BE2C (cell line): ENCODE measurements at regions not wholly inside any gene's neighbourhood (a gene's known extent, or its start where the extent isn't known, plus 50 kb on each side); places are given as distances from the start of the nearest gene placed in this dataset.
A peak's percentile ranks its signal among the peaks of the same experiment; 100 is the strongest.

Experiments used
- DNase-seq: peaks from one replicate; pipeline ENCODE4 v3.0.0-alpha.2; 2020
- H3K27me3 ChIP-seq: fragments of 250-450 bp; sonication (Bioruptor Pico); 2 replicates; pipeline ENCODE4 v1.5.1; 2020; ENCODE audit warnings: mild to moderate bottlenecking
- H3K36me3 ChIP-seq: fragments of 250-450 bp; sonication (Bioruptor Pico); 2 replicates; pipeline ENCODE4 v1.5.1; 2020; ENCODE audit warnings: mild to moderate bottlenecking
- H3K4me1 ChIP-seq: fragments of 250-450 bp; sonication (Bioruptor Pico); 2 replicates; pipeline ENCODE4 v1.5.1; 2020
- H3K4me3 ChIP-seq: 2 replicates; pipeline ENCODE4 v1.5.1; 2011; ENCODE audit warnings: low read depth, low read length
- H3K9me3 ChIP-seq: fragments of 250-450 bp; sonication (Bioruptor Pico); 2 replicates; pipeline ENCODE4 v1.5.1; 2020
- CTCF ChIP-seq: IDR thresholded peaks from 2 replicates; pipeline ENCODE4 v1.5.1; 2012; ENCODE audit warnings: mild to moderate bottlenecking, low read depth, low read length

- TF ChIP-seq CTCF = no peak
- Histone ChIP-seq H3K27me3 (no peaks in the 10 kb centered on the region), H3K4me3 (no peak overlapping the region), H3K4me1 (peaks cover 15% of the 10 kb centered on the region), H3K9me3 (0 out of 2 replicates have a peak, but pooled peaks cover 5% of the 10 kb centered on the region), H3K36me3 (no peaks in the 10 kb centered on the region)
- DNase-seq = no peak
Measured at GRCh38 chr2:8529706-8530277, 152.1 kb upstream of the ID2 start.

- TF ChIP-seq CTCF = no peak
- Histone ChIP-seq H3K9me3 (0 out of 2 replicates have a peak, but pooled peaks cover 5% of the 10 kb centered on the region), H3K4me3 (no peak overlapping the region), H3K27me3 (no peaks in the 10 kb centered on the region), H3K36me3 (no peaks in the 10 kb centered on the region), H3K4me1 (peaks cover 19% of the 10 kb centered on the region)
- DNase-seq = no peak
Measured at GRCh38 chr2:8531481-8531880, 150.4 kb upstream of the ID2 start.

GRCh38 chr2:8532438-8532837, 149.4 kb upstream of the ID2 start:
- Histone ChIP-seq H3K9me3 (0 out of 2 replicates have a peak, but pooled peaks cover 5% of the 10 kb centered on the region), H3K27me3 (no peaks in the 10 kb centered on the region), H3K36me3 (no peaks in the 10 kb centered on the region), H3K4me1 (peaks cover 26% of the 10 kb centered on the region), H3K4me3 (no peak overlapping the region)
- TF ChIP-seq CTCF = no peak
- no peak for DNase-seq

GRCh38 chr2:8533923-8534322, 147.9 kb upstream of the ID2 start:
- peaks cover 35% of the 10 kb centered on the region for H3K4me1 ChIP-seq
- no peaks in the 10 kb centered on the region for H3K36me3 ChIP-seq
- DNase-seq = no peak
- 0 out of 2 replicates have a peak, but pooled peaks cover 5% of the 10 kb centered on the region for H3K9me3 ChIP-seq
- H3K4me3 ChIP-seq = no peak overlapping the region
- no peak for TF ChIP-seq CTCF
- H3K27me3 ChIP-seq = no peaks in the 10 kb centered on the region

- Histone ChIP-seq H3K4me1 (peaks cover 39% of the 10 kb centered on the region), H3K9me3 (0 out of 2 replicates have a peak, but pooled peaks cover 5% of the 10 kb centered on the region), H3K4me3 (no peak overlapping the region), H3K27me3 (no peaks in the 10 kb centered on the region), H3K36me3 (no peaks in the 10 kb centered on the region)
- no peak for TF ChIP-seq CTCF
- no peak for DNase-seq
Measured at GRCh38 chr2:8534386-8534728, 147.5 kb upstream of the ID2 start.

GRCh38 chr2:8534729-8535468, 147.0 kb upstream of the ID2 start:
- TF ChIP-seq CTCF = no peak
- DNase-seq = peak; percentile 58
- peaks cover 44% of the 10 kb centered on the region for H3K4me1 ChIP-seq
- no peak overlapping the region for H3K4me3 ChIP-seq
- H3K36me3 ChIP-seq = no peaks in the 10 kb centered on the region
- H3K27me3 ChIP-seq = no peaks in the 10 kb centered on the region
- H3K9me3 ChIP-seq = 0 out of 2 replicates have a peak, but pooled peaks cover 5% of the 10 kb centered on the region
